Suprapubic skin (tissue), 4 donors: ENCODE measurements at regions not wholly inside any gene's neighbourhood (a gene's known extent, or its start where the extent isn't known, plus 50 kb on each side); places are given as distances from the start of the nearest gene placed in this dataset.

ENCODE experiments used
- DNase-seq, 2 donors: peaks; one replicate each; pipeline ENCODE4 v3.0.0-alpha.2; 2019; ENCODE audit warnings: low spot score in 2 of 2
- H3K27ac ChIP-seq: fragments of 200-600 bp; sonication (generic); one replicate; pipeline ENCODE4 v1.5.1; 2019
- H3K27me3 ChIP-seq: fragments of 200-600 bp; sonication (generic); one replicate; pipeline ENCODE4 v1.5.1; 2019
- H3K36me3 ChIP-seq: fragments of 200-600 bp; sonication (generic); one replicate; pipeline ENCODE4 v1.5.1; 2019
- H3K4me1 ChIP-seq: fragments of 200-600 bp; sonication (generic); one replicate; pipeline ENCODE4 v1.5.1; 2019
- H3K4me3 ChIP-seq: fragments of 200-600 bp; sonication (generic); one replicate; pipeline ENCODE4 v1.5.1; 2019; ENCODE audit warnings: mild to moderate bottlenecking
- H3K9me3 ChIP-seq: fragments of 200-600 bp; sonication (generic); one replicate; pipeline ENCODE4 v1.5.1; 2019
- EP300 ChIP-seq: sonication (generic); formaldehyde crosslinking; IDR thresholded peaks from one replicate; pipeline ENCODE4 v1.6.1; 2017; ENCODE audit warnings: antibody characterized with exemption
- POLR2A ChIP-seq, 2 donors: fragments of 450-650 bp; IDR thresholded peaks; one replicate each; pipeline ENCODE4 v1.6.1; 2017; ENCODE audit warnings: antibody characterized with exemption in 2 of 2, mild to moderate bottlenecking in 2 of 2, moderate library complexity in 2 of 2
- POLR2AphosphoS5 ChIP-seq, 3 donors: sonication (generic); formaldehyde crosslinking; IDR thresholded peaks; one replicate each; pipeline ENCODE4 v1.6.1; 2017; ENCODE audit warnings: antibody characterized with exemption in 3 of 3
- WGBS: methylation state at CpG from one replicate; pipeline ENCODE4 v1.1.5; 2018; 5-methylcytosine and 5-hydroxymethylcytosine counted together
- TF ChIP-seq, protein P1 (sequence below), 2 donors: fragments of 200-600 bp in 1 of 2; fragments of 450-650 bp in 1 of 2; sonication (generic) in 1 of 2; IDR thresholded peaks; one replicate each; pipeline ENCODE4 v1.5.1; 2016 to 2019; ENCODE audit warnings: antibody characterized with exemption in 2 of 2, mild to moderate bottlenecking in 1 of 2, moderate library complexity in 1 of 2

DNA sequence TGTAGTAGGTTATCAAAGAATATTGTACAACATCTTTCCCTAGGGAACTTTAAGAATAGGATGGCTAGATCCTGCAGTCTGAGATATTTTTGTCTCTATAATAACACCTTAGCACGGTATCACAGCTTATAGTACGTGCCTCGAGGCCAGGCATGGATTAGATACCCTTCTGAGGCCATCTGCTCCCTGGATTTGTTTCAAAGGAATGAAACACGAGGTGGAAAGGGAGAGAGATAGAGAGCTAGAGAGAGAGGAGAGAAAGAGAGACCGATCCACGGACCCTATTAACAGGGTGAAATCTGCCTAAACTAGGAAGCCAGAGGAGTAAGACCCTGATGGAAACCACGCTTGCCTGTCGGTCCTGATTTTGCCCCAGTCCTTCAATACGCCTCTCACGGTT is 92.5 kb downstream of the CD83 start:
- Histone ChIP-seq H3K4me1 (peaks cover 17% of the 10 kb centered on the region), H3K4me3 (peak overlapping the region; percentile 75)

DNA sequence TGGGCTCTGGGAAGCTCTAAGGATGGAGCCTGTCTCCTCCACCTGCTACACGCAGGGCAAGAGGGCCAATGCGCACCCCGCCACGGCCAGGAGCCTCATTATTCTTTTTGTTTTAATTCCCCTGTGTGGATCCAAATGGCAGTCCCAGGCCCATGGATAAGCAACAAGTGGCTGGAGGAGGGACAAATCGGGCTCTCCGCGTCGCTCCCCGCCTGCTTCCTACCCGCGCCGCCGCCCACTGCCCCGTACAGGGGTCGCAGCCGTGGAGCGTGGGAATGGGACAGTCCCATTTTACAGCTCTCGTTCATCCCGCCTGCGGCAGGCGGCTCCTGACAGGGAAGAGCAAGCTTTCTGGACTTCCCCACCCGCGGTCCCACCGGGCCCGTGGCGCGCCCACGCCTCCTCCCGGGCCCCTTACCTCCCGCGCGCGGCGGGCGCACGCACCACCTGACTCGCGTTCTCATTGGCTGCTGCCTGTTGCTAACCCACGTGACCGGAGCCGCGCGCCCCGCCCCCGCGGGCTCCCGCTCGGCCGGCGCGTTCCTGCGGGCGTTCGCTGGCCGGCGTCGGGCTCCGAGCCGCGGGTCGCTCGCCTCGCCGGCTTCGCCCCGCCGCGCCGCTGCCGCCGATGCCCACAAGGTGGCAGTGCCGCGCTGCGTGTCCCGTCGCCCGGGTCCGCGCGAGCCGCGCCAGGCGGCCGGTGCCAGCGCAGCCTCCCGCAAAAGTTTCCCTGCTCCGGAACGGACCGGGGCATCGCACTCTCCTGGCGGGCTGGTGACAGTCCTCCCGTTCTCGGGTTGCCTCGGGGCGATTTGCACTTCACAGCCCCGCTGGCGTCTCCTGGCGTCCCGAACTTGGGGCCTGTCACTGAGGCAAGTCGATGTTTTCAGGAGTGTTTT is 93.3 kb downstream of the CD83 start:
- peak; percentile 94 to 95 for DNase-seq
- Histone ChIP-seq H3K36me3 (no peaks in the 10 kb centered on the region), H3K27me3 (no peaks in the 10 kb centered on the region), H3K4me3 (peak overlapping the region; percentile 75), H3K4me1 (peaks cover 17% of the 10 kb centered on the region), H3K27ac (peak overlapping the region; percentile 66), H3K9me3 (no peaks in the 10 kb centered on the region)
- WGBS: 1% methylated on average over 84 of the region's 100 CpGs
- no peak for TF ChIP-seq POLR2AphosphoS5 (IDR thresholded peaks at IDR 0.05)
- no peak for TF ChIP-seq EP300
- no peak for TF ChIP-seq POLR2A (IDR thresholded peaks at IDR 0.05)
- TF ChIP-seq, protein P1, sequence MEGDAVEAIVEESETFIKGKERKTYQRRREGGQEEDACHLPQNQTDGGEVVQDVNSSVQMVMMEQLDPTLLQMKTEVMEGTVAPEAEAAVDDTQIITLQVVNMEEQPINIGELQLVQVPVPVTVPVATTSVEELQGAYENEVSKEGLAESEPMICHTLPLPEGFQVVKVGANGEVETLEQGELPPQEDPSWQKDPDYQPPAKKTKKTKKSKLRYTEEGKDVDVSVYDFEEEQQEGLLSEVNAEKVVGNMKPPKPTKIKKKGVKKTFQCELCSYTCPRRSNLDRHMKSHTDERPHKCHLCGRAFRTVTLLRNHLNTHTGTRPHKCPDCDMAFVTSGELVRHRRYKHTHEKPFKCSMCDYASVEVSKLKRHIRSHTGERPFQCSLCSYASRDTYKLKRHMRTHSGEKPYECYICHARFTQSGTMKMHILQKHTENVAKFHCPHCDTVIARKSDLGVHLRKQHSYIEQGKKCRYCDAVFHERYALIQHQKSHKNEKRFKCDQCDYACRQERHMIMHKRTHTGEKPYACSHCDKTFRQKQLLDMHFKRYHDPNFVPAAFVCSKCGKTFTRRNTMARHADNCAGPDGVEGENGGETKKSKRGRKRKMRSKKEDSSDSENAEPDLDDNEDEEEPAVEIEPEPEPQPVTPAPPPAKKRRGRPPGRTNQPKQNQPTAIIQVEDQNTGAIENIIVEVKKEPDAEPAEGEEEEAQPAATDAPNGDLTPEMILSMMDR (IDR thresholded peaks at IDR 0.05): peak; percentile 80 to 99

More for the DNA sequence above, 92.5 kb downstream of the CD83 start:
- H3K27ac ChIP-seq: no peak overlapping the region
- no peaks in the 10 kb centered on the region for H3K36me3 ChIP-seq
- H3K9me3 ChIP-seq: no peaks in the 10 kb centered on the region
- no peaks in the 10 kb centered on the region for H3K27me3 ChIP-seq
- TF ChIP-seq EP300: no peak
- TF ChIP-seq, protein P1 (IDR thresholded peaks at IDR 0.05): no peak
- TF ChIP-seq POLR2A (IDR thresholded peaks at IDR 0.05): no peak
- no peak for TF ChIP-seq POLR2AphosphoS5 (IDR thresholded peaks at IDR 0.05)
- DNase-seq: no peak
- 80% methylated on average over 10 of the region's 10 CpGs for WGBS

DNA sequence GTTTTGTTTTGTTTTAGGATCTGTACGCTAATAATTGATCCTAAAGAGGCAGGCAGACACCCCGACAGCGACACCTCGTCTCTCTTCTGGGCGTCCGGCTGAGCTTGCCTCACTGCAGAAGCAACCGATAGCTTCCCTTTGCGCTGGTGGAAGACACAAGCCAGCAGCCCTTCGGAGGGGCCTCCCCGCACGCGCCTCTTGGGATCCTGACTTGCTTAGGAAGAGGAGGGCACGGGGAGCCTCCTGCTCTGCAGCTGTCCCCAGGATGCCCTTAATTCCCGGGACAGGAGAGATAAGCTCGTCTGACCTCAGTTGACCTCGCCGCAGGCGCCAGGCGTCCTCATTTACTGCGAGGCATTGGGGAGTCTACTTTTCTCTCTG is 94.0 kb downstream of the CD83 start:
- H3K4me3 ChIP-seq: peak overlapping the region; percentile 75
- DNase-seq: peak; percentile 74 to 83
- H3K27ac ChIP-seq: peak overlapping the region; percentile 64
- no peaks in the 10 kb centered on the region for H3K36me3 ChIP-seq
- no peaks in the 10 kb centered on the region for H3K9me3 ChIP-seq
- TF ChIP-seq EP300 (no peak), POLR2AphosphoS5 (IDR thresholded peaks at IDR 0.05) (no peak), POLR2A (IDR thresholded peaks at IDR 0.05) (no peak)
- TF ChIP-seq, protein P1 (IDR thresholded peaks at IDR 0.05): no peak
- no peaks in the 10 kb centered on the region for H3K27me3 ChIP-seq
- peaks cover 17% of the 10 kb centered on the region for H3K4me1 ChIP-seq
- 8% methylated on average over 16 of the region's 20 CpGs for WGBS

DNA sequence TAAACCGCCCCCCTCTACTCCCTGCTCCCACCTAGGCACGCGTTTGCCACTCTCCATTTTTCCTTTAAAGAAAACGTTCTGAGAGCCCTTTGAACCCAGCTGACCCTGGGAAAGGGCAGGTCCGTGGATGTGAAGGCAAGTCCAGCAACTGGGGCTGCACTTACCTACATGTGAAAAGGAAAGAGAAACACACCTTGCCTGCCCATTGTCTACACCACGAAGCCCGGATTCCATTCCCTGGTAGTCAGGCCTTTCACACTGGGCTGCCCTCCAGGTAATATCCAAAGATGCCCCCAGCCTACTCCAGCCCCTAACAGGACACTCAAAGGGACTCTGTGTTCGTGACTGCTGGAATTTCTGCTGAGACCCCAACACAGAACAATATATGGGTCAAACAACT is 94.4 kb downstream of the CD83 start:
- H3K27me3 ChIP-seq: no peaks in the 10 kb centered on the region
- TF ChIP-seq POLR2A (IDR thresholded peaks at IDR 0.05) (no peak), EP300 (no peak), POLR2AphosphoS5 (IDR thresholded peaks at IDR 0.05) (no peak)
- H3K4me3 ChIP-seq: peak overlapping the region; percentile 75
- H3K27ac ChIP-seq: no peak overlapping the region
- no peaks in the 10 kb centered on the region for H3K36me3 ChIP-seq
- DNase-seq: no peak
- 73% methylated on average over 8 of the region's 8 CpGs for WGBS
- H3K9me3 ChIP-seq: no peaks in the 10 kb centered on the region
- peaks cover 17% of the 10 kb centered on the region for H3K4me1 ChIP-seq

DNA sequence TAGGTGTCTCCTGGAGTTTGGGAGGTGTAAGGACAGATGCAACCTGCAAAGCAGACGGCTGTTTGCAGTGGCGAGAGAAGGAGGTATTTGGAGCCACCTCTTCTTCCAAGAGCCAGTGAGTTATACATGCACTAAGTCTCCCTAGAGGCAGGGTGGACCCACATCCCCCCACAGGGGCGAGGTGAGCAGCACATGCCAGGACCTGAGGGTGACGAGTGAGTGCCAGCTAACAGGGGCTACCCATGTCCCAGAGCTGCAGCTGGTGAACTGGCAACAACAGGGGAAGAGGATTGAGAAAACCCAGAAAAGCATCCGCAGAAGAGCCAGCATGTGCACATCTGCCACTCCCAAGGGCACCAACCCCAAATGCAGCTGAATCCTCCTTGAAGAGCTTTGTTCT is 95.1 kb downstream of the CD83 start:
- WGBS: 77% methylated on average over 5 of the region's 5 CpGs
- no peak for DNase-seq
- Histone ChIP-seq H3K4me3 (no peak overlapping the region), H3K27me3 (no peaks in the 10 kb centered on the region), H3K9me3 (no peaks in the 10 kb centered on the region), H3K4me1 (peaks cover 17% of the 10 kb centered on the region), H3K27ac (no peak overlapping the region), H3K36me3 (no peaks in the 10 kb centered on the region)
- no peak for TF ChIP-seq POLR2AphosphoS5 (IDR thresholded peaks at IDR 0.05)
- TF ChIP-seq, protein P1 (IDR thresholded peaks at IDR 0.05): no peak
- no peak for TF ChIP-seq EP300
- no peak for TF ChIP-seq POLR2A (IDR thresholded peaks at IDR 0.05)
